K562 (cell line): ENCODE measurements at regions not wholly inside any gene's neighbourhood (a gene's known extent, or its start where the extent isn't known, plus 50 kb on each side); places are given as distances from the start of the nearest gene placed in this dataset.

Experiments used
- ATAC-seq: fragments of 200-7000 bp; cut with Tn5 transposase; 3 replicates; pipeline ENCODE4 v1.9.1; 2020; ENCODE audit warnings: moderate library complexity
- BruUV-seq: library from RNA; stranded (reverse); fragments of 400-500 nt; replicated peaks from 2 replicates; lab custom pipeline; 2021; lab: Mats Ljungman, UMichigan
- CTCF ChIA-PET: fragments of 300-600 bp; formaldehyde crosslinking; extraction: SDS; loops from one replicate; lab custom pipeline; 2021; ENCODE audit warnings: low intra/inter-chr PET ratio; lab: Yijun Ruan, JAX
- POLR2A ChIA-PET: fragments of 300-600, 350-650 bp; sonication (Branson Sonifier 250); formaldehyde crosslinking; extraction: SDS; loops from one replicate; lab custom pipeline; 2021; ENCODE audit warnings: antibody characterized with exemption, inconsistent platforms; lab: Yijun Ruan, JAX
- DNase-seq, 4 experiments: peaks; one replicate each; pipeline versions ENCODE4 v3.0.0 to v3.0.0-alpha.2; 2011 to 2018; ENCODE audit warnings: low spot score in 3 of 4, mixed read lengths in 3 of 4; ENCODE audit errors: extremely low read depth in 1 of 4
- FAIRE-seq: peaks from 2 replicates; lab custom pipeline; 2011; peaks lifted over from hg19 to GRCh38; lab: Jason Lieb, UNC
- H2AFZ ChIP-seq: 2 replicates; pipeline ENCODE4 v1.6.0; 2011; ENCODE audit warnings: low read depth, low read length, control low read depth, inconsistent platforms
- H3K27ac ChIP-seq: fragments of 200-600 bp; 3 replicates; pipeline ENCODE4 v1.8.0; 2011; ENCODE audit warnings: low read depth, mild to moderate bottlenecking, control low read depth, inconsistent platforms, low read length, moderate library complexity, mixed read lengths; ENCODE audit errors: extremely low read depth
- H3K27me3 ChIP-seq, 2 experiments: fragments of 300-600 bp in 1 of 2; 2 replicates in 1 of 2; 3 replicates in 1 of 2; pipeline versions ENCODE4 v1.6.0 to v1.8.0; 2011; ENCODE audit warnings: inconsistent platforms in 2 of 2, low read length in 2 of 2, mild to moderate bottlenecking in 1 of 2, mixed read lengths in 1 of 2, moderate library complexity in 1 of 2; ENCODE audit not compliant: control insufficient read depth in 2 of 2, insufficient read depth in 2 of 2
- H3K36me3 ChIP-seq: fragments of 300-600 bp; 3 replicates; pipeline ENCODE4 v1.8.0; 2011; ENCODE audit warnings: mild to moderate bottlenecking, low read length, inconsistent platforms; ENCODE audit not compliant: control insufficient read depth, insufficient read depth
- H3K4me1 ChIP-seq, 2 experiments: fragments of 200-600 bp in 1 of 2; replicated peaks in 1 of 2; 2 replicates in 1 of 2; 3 replicates in 1 of 2; pipeline versions ENCODE4 v1.5.1 to v1.8.0; 2011; ENCODE audit warnings: inconsistent platforms in 2 of 2, low read length in 2 of 2, mild to moderate bottlenecking in 1 of 2, mixed read lengths in 1 of 2, moderate library complexity in 1 of 2; ENCODE audit not compliant: control insufficient read depth in 2 of 2, insufficient read depth in 2 of 2
- H3K4me2 ChIP-seq: 2 replicates; pipeline ENCODE4 v1.6.1; 2011; ENCODE audit warnings: low read length, control low read depth, inconsistent platforms, mixed read lengths; ENCODE audit not compliant: insufficient read depth
- H3K4me3 ChIP-seq: fragments of 200-600 bp; sonication (generic), shearing (Covaris generic); 2 replicates; pipeline ENCODE4 v1.5.1; 2016; ENCODE audit warnings: control low read depth, inconsistent platforms
- H3K79me2 ChIP-seq: fragments of 200-600 bp; 3 replicates; pipeline ENCODE4 v1.8.0; 2011; ENCODE audit warnings: low read length, inconsistent platforms; ENCODE audit not compliant: control insufficient read depth, insufficient read depth
- H3K9ac ChIP-seq, 2 experiments: 2 replicates each; pipeline versions ENCODE4 v1.6.0 to v1.6.1; 2011; ENCODE audit warnings: low read depth in 2 of 2, low read length in 2 of 2, control low read depth in 1 of 2, inconsistent platforms in 1 of 2, mild to moderate bottlenecking in 1 of 2, mixed read lengths in 1 of 2; ENCODE audit not compliant: insufficient read depth in 1 of 2
- H3K9me1 ChIP-seq: one replicate; pipeline ENCODE4 v1.6.0; 2011; ENCODE audit warnings: inconsistent platforms, mild to moderate bottlenecking, low read length, moderate library complexity; ENCODE audit not compliant: control insufficient read depth, insufficient read depth
- H3K9me3 ChIP-seq: replicated peaks from 2 replicates; pipeline ENCODE4 v1.5.1; 2011; ENCODE audit warnings: low read depth, low read length, inconsistent platforms; ENCODE audit not compliant: control insufficient read depth, insufficient read depth
- H4K20me1 ChIP-seq: replicated peaks from 2 replicates; pipeline ENCODE4 v1.6.1; 2011; ENCODE audit warnings: low read length, inconsistent platforms, mixed read lengths; ENCODE audit not compliant: control insufficient read depth, insufficient read depth
- ATF1 ChIP-seq, 2 experiments: fragments of 450-650 bp in 1 of 2; IDR thresholded peaks; 2 replicates each; pipeline ENCODE4 v1.6.1; 2016; ENCODE audit warnings: missing compliant biosample characterization in 1 of 2, missing genetic modification characterization in 1 of 2
- CLOCK ChIP-seq: fragments of 250-450 bp; sonication (Bioruptor Pico); IDR thresholded peaks from 2 replicates; pipeline ENCODE4 v1.4.0; 2020; ENCODE audit warnings: mild to moderate bottlenecking, moderate library complexity, borderline replicate concordance
- CREB5 ChIP-seq: fragments of 250-450 bp; sonication (Bioruptor Pico); IDR thresholded peaks from 2 replicates; pipeline ENCODE4 v1.5.0; 2020; ENCODE audit warnings: mild to moderate bottlenecking
- EP300 ChIP-seq: IDR thresholded peaks from 2 replicates; pipeline ENCODE4 v1.6.1; 2012; ENCODE audit warnings: low read length, improper control_type of control experiment
- GABPA ChIP-seq: fragments of 200-800 bp; sonication (Bioruptor generic); conservative IDR thresholded peaks from 2 replicates; pipeline ENCODE4 v1.6.1; 2016; ENCODE audit warnings: low read depth, missing genetic modification characterization, missing compliant biosample characterization
- KLF10 ChIP-seq: fragments of 250-450 bp; sonication (Bioruptor Pico); IDR thresholded peaks from 2 replicates; pipeline ENCODE4 v1.6.1; 2021; ENCODE audit warnings: matching md5 sums
- MCM2 ChIP-seq: fragments of 450-650 bp; IDR thresholded peaks from 2 replicates; pipeline ENCODE4 v1.6.1; 2017; ENCODE audit warnings: low read depth, mild to moderate bottlenecking
- MIER1 ChIP-seq: fragments of 450-650 bp; IDR thresholded peaks from 2 replicates; pipeline ENCODE4 v1.6.1; 2016; ENCODE audit warnings: antibody characterized with exemption, mild to moderate bottlenecking, low read depth
- NCOA4 ChIP-seq: fragments of 450-650 bp; IDR thresholded peaks from 2 replicates; pipeline ENCODE4 v1.6.1; 2018; ENCODE audit warnings: mild to moderate bottlenecking; ENCODE audit not compliant: partially characterized antibody
- PHF20 ChIP-seq: fragments of 450-650 bp; IDR thresholded peaks from 2 replicates; pipeline ENCODE4 v1.6.1; 2018; ENCODE audit not compliant: partially characterized antibody
- PKNOX1 ChIP-seq: fragments of 450-650 bp; IDR thresholded peaks from 2 replicates; pipeline ENCODE4 v1.6.1; 2016
- PREB ChIP-seq: sonication (generic); formaldehyde crosslinking; IDR thresholded peaks from 2 replicates; pipeline ENCODE4 v1.8.1; 2023; ENCODE audit warnings: mild to moderate bottlenecking, missing genetic modification reagents
- PTBP1 ChIP-seq: fragments of 200-400 bp; formaldehyde crosslinking; IDR thresholded peaks from 2 replicates; pipeline ENCODE4 v1.6.1; 2017; ENCODE audit warnings: low read depth, low read length
- RBM25 ChIP-seq: fragments of 200-400 bp; formaldehyde crosslinking; IDR thresholded peaks from 2 replicates; pipeline ENCODE4 v1.6.1; 2018; ENCODE audit warnings: low read length, low read depth, moderate library complexity; ENCODE audit not compliant: severe bottlenecking
- RFX1 ChIP-seq: fragments of 450-650 bp; IDR thresholded peaks from 2 replicates; pipeline ENCODE4 v1.6.1; 2016; ENCODE audit warnings: mild to moderate bottlenecking, moderate library complexity
- SRSF9 ChIP-seq: fragments of 200-400 bp; formaldehyde crosslinking; IDR thresholded peaks from 2 replicates; pipeline ENCODE4 v1.6.1; 2017; ENCODE audit warnings: low read depth, low read length, borderline replicate concordance
- STAT5B ChIP-seq: fragments of 250-450 bp; sonication (Bioruptor Pico); IDR thresholded peaks from 2 replicates; pipeline ENCODE4 v1.8.0; 2021; ENCODE audit warnings: mild to moderate bottlenecking, inconsistent platforms
- TAF15 ChIP-seq: fragments of 200-400 bp; formaldehyde crosslinking; IDR thresholded peaks from 2 replicates; pipeline ENCODE4 v1.6.1; 2017; ENCODE audit warnings: mild to moderate bottlenecking, low read depth, low read length, moderate library complexity
- ZNF23 ChIP-seq: fragments of 250-450 bp; sonication (Bioruptor Pico); IDR thresholded peaks from 2 replicates; pipeline ENCODE4 v1.4.0; 2020; ENCODE audit warnings: mild to moderate bottlenecking
- WGBS: fragments of 100-300 bp; shearing (Covaris generic); methylation state at CpG from one replicate; pipeline ENCODE4 v1.1.6; 2016; ENCODE audit warnings: low coverage, mixed read lengths; ENCODE audit not compliant: insufficient coverage; ENCODE audit errors: missing lambda C conversion rate; 5-methylcytosine and 5-hydroxymethylcytosine counted together
- in situ Hi-C: fragments of 300-500 bp; cut with MboI; formaldehyde crosslinking; loops from 4 replicates; pipeline ENCODE4 v1.15.0; 2018; ENCODE audit warnings: inconsistent platforms, mixed read lengths
- intact Hi-C: fragments of 100-400 bp; cut with micrococcal nuclease; formaldehyde crosslinking; loops from 2 replicates; pipeline ENCODE4 v1.14.2; 2022

- H2AFZ ChIP-seq = no peak overlapping the region
- no peaks in the 10 kb centered on the region for H4K20me1 ChIP-seq
- TF ChIP-seq PKNOX1 (no peak), RBM25 (no peak), PREB (CRISPR knock-in tag) (no peak), CLOCK (CRISPR knock-in tag) (no peak), MCM2 (no peak), ZNF23 (no peak), PHF20 (no peak), SRSF9 (no peak), STAT5B (CRISPR knock-in tag) (no peak), TAF15 (no peak), MIER1 (no peak), ATF1 (CRISPR knock-in tag; IDR thresholded peaks at IDR 0.05) (no peak), ATF1 (tag; IDR thresholded peaks at IDR 0.05) (no peak), GABPA (tag) (no peak), PTBP1 (no peak), RFX1 (no peak), KLF10 (no peak), EP300 (no peak), NCOA4 (no peak), CREB5 (CRISPR knock-in tag) (no peak)
- H3K4me2 ChIP-seq = no peak overlapping the region
- in situ Hi-C loops = no loop called here
- H3K27ac ChIP-seq = no peak overlapping the region
- DNase-seq = no peak
- CTCF ChIA-PET = no interaction called here
- no peaks in the 10 kb centered on the region for H3K4me1 ChIP-seq
- H3K36me3 ChIP-seq = no peaks in the 10 kb centered on the region
- no peaks in the 10 kb centered on the region for H3K79me2 ChIP-seq
- FAIRE-seq = no peak
- WGBS = 0% methylated on average over 1 of the region's 1 CpG
- H3K27me3 ChIP-seq = no peaks in the 10 kb centered on the region
- no peaks in the 10 kb centered on the region for H3K9me1 ChIP-seq
- intact Hi-C loops = no loop called here
- no peak for ATAC-seq
- no peaks in the 10 kb centered on the region; the same call in none of the 2 replicates for H3K9me3 ChIP-seq
- no peak overlapping the region for H3K4me3 ChIP-seq
- no TSS peak for BruUV-seq
- POLR2A ChIA-PET = no interaction called here
- no peak overlapping the region for H3K9ac ChIP-seq
Measured at GRCh38 chr6:50410579-50410978, 302.7 kb upstream of the TFAP2D start.
